Upper lobe of right lung (tissue), 1 donor: ENCODE measurements at regions not wholly inside any gene's neighbourhood (a gene's known extent, or its start where the extent isn't known, plus 50 kb on each side); places are given as distances from the start of the nearest gene placed in this dataset.
"Not testable (repeated sequence)": the region's sequence is repeated elsewhere in the genome, so short reads cannot be mapped to it uniquely, and the experiment has no call there.

Source experiments
- ATAC-seq: fragments of 200-7000 bp; cut with Tn5 transposase; one replicate; pipeline ENCODE4 v1.9.1; 2020; ENCODE audit warnings: mild to moderate bottlenecking, moderate library complexity
- DNase-seq: peaks from one replicate; pipeline ENCODE4 v3.0.0-alpha.2; 2020
- H3K27ac ChIP-seq: fragments of 200-600 bp; one replicate; pipeline ENCODE4 v1.8.0; 2022
- H3K27me3 ChIP-seq: fragments of 200-600 bp; one replicate; pipeline ENCODE4 v1.8.0; 2022; ENCODE audit warnings: mild to moderate bottlenecking
- H3K36me3 ChIP-seq: fragments of 200-600 bp; one replicate; pipeline ENCODE4 v1.8.0; 2022
- H3K4me1 ChIP-seq: fragments of 200-600 bp; one replicate; pipeline ENCODE4 v1.8.0; 2022
- H3K4me3 ChIP-seq: fragments of 200-600 bp; one replicate; pipeline ENCODE4 v1.8.0; 2022; ENCODE audit warnings: mild to moderate bottlenecking
- H3K9me3 ChIP-seq: fragments of 200-600 bp; one replicate; pipeline ENCODE4 v1.8.0; 2022
- intact Hi-C: fragments of 100-400 bp; cut with DNase I; formaldehyde crosslinking; loops from one replicate; pipeline ENCODE4 v1.11.0; 2022
- TF ChIP-seq, protein P1 (sequence below): fragments of 200-600 bp; IDR thresholded peaks from one replicate; pipeline ENCODE4 v1.8.0; 2022; ENCODE audit warnings: antibody characterized with exemption
- donor health status: DM: no; HTN: yes; CAD: no; lungs with severe emphysema.

DNA sequence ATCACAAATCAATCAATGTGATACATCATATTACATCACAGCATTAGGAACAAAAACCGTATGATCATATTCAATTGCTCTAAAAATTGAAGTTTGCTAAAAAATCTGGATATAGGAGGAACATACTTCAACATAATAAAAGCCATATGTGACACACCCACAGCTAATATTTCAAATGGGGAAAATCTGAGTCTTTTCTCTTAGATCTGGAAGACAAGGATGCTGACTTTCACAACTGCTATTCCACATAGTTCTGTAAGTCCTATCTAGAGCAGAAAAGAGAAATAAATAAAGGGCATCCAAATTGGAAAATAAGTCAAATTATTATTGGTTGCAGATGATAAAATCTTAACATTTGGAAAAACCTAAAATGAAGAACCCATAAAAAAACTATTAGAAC lies 256.8 kb upstream of the SGO1 start:
- TF ChIP-seq, protein P1, sequence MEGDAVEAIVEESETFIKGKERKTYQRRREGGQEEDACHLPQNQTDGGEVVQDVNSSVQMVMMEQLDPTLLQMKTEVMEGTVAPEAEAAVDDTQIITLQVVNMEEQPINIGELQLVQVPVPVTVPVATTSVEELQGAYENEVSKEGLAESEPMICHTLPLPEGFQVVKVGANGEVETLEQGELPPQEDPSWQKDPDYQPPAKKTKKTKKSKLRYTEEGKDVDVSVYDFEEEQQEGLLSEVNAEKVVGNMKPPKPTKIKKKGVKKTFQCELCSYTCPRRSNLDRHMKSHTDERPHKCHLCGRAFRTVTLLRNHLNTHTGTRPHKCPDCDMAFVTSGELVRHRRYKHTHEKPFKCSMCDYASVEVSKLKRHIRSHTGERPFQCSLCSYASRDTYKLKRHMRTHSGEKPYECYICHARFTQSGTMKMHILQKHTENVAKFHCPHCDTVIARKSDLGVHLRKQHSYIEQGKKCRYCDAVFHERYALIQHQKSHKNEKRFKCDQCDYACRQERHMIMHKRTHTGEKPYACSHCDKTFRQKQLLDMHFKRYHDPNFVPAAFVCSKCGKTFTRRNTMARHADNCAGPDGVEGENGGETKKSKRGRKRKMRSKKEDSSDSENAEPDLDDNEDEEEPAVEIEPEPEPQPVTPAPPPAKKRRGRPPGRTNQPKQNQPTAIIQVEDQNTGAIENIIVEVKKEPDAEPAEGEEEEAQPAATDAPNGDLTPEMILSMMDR = no peak

DNA sequence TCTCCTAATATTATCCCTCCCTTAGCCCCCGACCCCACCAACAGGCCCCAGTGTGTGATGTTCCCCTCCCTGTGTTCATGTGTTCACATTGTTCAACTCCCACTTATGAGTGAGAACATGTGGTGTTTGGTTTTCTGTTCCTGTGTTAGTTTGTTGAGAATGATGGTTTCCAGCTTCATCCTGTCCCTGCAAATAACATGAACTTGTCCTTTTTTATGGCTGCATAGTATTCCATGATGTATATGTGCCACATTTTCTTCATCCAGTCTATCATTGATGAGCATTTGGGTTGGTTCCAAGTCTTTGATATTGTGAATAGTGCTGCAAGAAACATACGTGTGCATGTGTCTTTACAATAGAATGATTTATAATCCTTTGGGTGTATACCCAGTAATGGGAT lies 241.3 kb upstream of the SGO1 start:
- intact Hi-C loops = not testable (repeated sequence)

More for the DNA sequence above, 256.8 kb upstream of the SGO1 start:
- Histone ChIP-seq H3K27ac (no peak overlapping the region), H3K36me3 (no peaks in the 10 kb centered on the region), H3K9me3 (no peaks in the 10 kb centered on the region), H3K27me3 (no peaks in the 10 kb centered on the region), H3K4me1 (no peaks in the 10 kb centered on the region), H3K4me3 (no peak overlapping the region)
- ATAC-seq = no peak
- intact Hi-C loops = no loop called here
- no peak for DNase-seq

DNA sequence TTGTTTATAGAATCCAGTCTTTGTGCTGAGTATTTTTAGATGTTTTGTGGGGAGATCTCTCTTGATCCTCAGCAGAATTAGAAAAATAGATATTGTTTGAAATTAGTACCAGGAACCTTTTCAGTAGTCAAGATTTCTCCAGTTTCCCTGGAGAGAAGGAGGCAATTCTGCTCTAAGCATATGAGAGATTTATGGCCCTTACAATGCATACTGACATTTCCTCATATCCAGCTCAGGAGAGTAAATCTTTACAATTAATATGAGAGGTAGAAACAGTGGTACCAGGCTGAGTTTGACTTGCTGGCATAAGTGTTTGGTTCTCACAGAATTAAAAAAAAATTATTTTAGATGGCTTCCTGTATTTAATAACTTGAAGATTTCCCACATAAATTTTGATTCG lies 239.1 kb upstream of the SGO1 start:
- no peak overlapping the region for H3K27ac ChIP-seq
- H3K9me3 ChIP-seq = no peaks in the 10 kb centered on the region
- H3K4me1 ChIP-seq = no peaks in the 10 kb centered on the region
- H3K27me3 ChIP-seq = no peaks in the 10 kb centered on the region
- TF ChIP-seq, protein P1 = no peak
- DNase-seq (no peak), ATAC-seq (no peak)
- no peaks in the 10 kb centered on the region for H3K36me3 ChIP-seq
- H3K4me3 ChIP-seq = no peak overlapping the region
- intact Hi-C loops = no loop called here

More for the DNA sequence above, 241.3 kb upstream of the SGO1 start:
- H3K27me3 ChIP-seq, ATAC-seq, H3K36me3 ChIP-seq, H3K9me3 ChIP-seq, DNase-seq, H3K4me3 ChIP-seq, H3K27ac ChIP-seq, H3K4me1 ChIP-seq: not testable (repeated sequence)

DNA sequence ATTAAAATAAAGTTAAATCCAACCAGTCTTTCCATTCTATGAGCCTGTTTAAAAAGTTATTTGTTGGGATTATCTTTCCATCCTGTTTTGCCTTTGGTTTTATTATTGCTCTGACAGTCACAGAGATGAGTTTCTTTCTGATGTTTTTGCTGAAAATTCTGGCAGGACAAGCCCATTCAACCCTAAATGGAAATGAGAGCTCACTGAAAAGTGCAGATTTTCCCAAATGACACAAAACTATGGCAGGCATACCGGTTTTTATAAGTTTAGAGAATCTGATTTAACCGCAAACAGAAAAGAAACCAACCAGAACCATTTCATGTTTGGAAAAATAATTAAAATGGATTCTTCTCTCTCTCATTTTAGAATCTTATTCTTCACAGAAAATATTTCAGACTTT lies 238.1 kb upstream of the SGO1 start:
- Histone ChIP-seq H3K4me1 (no peaks in the 10 kb centered on the region), H3K36me3 (no peaks in the 10 kb centered on the region), H3K27ac (no peak overlapping the region), H3K4me3 (no peak overlapping the region), H3K27me3 (no peaks in the 10 kb centered on the region), H3K9me3 (no peaks in the 10 kb centered on the region)
- DNase-seq (no peak), ATAC-seq (no peak)
- intact Hi-C loops = no loop called here
- TF ChIP-seq, protein P1 = no peak

DNA sequence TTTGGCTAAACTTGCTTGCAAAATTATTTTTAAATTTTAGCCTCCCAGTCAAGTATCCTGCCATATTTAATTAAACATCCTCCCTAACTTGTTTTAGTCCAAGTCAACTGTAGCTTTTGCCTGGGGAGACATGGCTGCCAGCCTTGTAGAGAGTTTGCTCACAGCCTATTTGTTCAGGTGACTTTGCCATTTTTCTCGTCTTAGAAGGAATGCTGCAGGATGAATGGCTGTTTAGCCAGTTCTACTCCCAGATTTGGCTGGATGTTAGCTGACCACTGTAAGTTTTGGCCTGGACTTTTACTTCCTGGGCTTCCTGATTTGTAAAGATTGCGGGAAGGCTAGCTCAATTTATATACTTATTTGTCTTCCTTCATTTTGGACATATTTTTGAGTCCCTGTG lies 236.4 kb upstream of the SGO1 start:
- Histone ChIP-seq H3K4me1 (no peaks in the 10 kb centered on the region), H3K4me3 (no peak overlapping the region), H3K27ac (no peak overlapping the region), H3K36me3 (no peaks in the 10 kb centered on the region), H3K9me3 (no peaks in the 10 kb centered on the region), H3K27me3 (no peaks in the 10 kb centered on the region)
- DNase-seq (no peak), ATAC-seq (no peak)
- TF ChIP-seq, protein P1 = no peak
- intact Hi-C loops = no loop called here

DNA sequence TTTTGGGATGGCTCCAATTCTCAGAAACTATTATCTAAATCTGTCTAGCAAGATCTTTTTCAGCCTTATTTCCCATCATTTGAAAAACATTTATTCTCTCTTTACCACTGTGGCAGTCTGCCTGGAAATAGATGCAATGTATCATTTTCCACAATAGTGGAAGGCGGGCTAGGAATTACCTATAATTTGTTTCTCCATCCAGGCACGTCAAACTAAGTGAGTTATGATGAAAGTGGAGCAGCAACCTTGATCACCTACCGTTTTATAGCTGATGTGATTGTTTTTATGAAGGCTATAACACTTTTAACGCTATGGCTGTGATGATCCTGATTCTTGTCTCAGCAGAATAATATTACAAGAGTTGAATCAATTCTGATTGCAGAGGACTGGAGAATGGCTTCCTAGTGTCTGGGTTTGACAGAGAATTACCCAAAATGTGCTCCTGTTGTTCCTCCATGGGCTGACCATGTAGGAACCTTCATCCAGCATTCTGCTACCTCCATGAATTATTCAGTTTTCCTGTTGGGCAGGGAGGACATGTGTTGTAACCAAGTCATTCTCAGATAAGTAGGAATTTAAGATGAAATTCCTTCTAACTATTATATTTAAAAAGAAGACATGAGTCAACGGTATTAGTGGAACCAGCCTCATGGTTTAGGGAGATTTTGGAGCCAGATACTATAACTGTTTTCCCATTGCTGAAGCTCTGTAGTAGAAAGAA lies 231.5 kb upstream of the SGO1 start:
- Histone ChIP-seq H3K27ac (no peak overlapping the region), H3K36me3 (no peaks in the 10 kb centered on the region), H3K27me3 (no peaks in the 10 kb centered on the region), H3K4me3 (no peak overlapping the region), H3K9me3 (no peaks in the 10 kb centered on the region), H3K4me1 (no peaks in the 10 kb centered on the region)
- TF ChIP-seq, protein P1 = no peak
- DNase-seq (no peak), ATAC-seq (no peak)
- intact Hi-C loops = no loop called here
